ENCODE measurements at regions not wholly inside any gene's neighbourhood (a gene's known extent, or its start where the extent isn't known, plus 50 kb on each side); places are given as distances from the start of the nearest gene placed in this dataset.

DNA sequence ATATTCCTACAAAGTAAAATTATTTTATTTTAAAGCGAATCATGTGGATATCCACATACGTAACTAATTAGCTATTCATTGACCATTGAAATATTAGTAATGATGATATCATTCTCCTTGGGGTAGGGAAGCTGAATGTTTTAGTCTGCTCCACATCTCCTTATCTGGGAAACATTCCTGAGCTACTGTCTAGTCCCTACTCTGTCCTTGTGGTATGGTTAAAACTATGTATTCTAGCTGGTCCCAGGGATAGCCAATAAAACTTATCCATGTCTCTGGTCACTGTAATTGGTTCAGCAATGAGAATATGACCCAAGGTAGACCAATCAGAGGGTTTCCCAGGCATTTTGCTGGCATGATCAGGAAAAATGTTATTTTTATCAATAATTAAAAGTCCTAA is 76.0 kb upstream of the DAP start:
- Histone ChIP-seq H3K27me3 (replicated peaks; ENCODE audit: insufficient read depth, low read length) (no peaks in the 10 kb centered on the region), H3K36me3 (replicated peaks; ENCODE audit: insufficient read depth, low read length) (no peaks in the 10 kb centered on the region), H3K9me3 (replicated peaks; ENCODE audit: insufficient read depth, low read length) (no peaks in the 10 kb centered on the region), H3K4me1 (ENCODE audit: low read length) (no peaks in the 10 kb centered on the region), H3K9me2 (replicated peaks; ENCODE audit: insufficient read depth, low read length) (no peaks in the 10 kb centered on the region), H3K4me2 (ENCODE audit: low read depth, low read length) (no peak overlapping the region), H2AFZ (ENCODE audit: low read length) (no peak overlapping the region), H3K27ac (ENCODE audit: low read length) (no peak overlapping the region), H3K79me2 (ENCODE audit: low read length) (no peaks in the 10 kb centered on the region), H3K9ac (ENCODE audit: low read length) (no peak overlapping the region), H3K4me3 (ENCODE audit: low read length) (no peak overlapping the region), H4K20me1 (ENCODE audit: insufficient read depth, low read length) (no peaks in the 10 kb centered on the region), H3F3A (ENCODE audit: insufficient read depth, low read length) (no peaks in the 10 kb centered on the region)
- TF ChIP-seq, protein P1, sequence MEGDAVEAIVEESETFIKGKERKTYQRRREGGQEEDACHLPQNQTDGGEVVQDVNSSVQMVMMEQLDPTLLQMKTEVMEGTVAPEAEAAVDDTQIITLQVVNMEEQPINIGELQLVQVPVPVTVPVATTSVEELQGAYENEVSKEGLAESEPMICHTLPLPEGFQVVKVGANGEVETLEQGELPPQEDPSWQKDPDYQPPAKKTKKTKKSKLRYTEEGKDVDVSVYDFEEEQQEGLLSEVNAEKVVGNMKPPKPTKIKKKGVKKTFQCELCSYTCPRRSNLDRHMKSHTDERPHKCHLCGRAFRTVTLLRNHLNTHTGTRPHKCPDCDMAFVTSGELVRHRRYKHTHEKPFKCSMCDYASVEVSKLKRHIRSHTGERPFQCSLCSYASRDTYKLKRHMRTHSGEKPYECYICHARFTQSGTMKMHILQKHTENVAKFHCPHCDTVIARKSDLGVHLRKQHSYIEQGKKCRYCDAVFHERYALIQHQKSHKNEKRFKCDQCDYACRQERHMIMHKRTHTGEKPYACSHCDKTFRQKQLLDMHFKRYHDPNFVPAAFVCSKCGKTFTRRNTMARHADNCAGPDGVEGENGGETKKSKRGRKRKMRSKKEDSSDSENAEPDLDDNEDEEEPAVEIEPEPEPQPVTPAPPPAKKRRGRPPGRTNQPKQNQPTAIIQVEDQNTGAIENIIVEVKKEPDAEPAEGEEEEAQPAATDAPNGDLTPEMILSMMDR (IDR thresholded peaks at IDR 0.05; ENCODE audit: low read length) = no peak
- TF ChIP-seq EZH2 (optimal IDR thresholded peaks at IDR 0.05; ENCODE audit: low read depth, low read length) (no peak), EZH2phosphoT487 (IDR thresholded peaks at IDR 0.05; ENCODE audit: low read length) (no peak)
- DNase-seq = no peak

DNA sequence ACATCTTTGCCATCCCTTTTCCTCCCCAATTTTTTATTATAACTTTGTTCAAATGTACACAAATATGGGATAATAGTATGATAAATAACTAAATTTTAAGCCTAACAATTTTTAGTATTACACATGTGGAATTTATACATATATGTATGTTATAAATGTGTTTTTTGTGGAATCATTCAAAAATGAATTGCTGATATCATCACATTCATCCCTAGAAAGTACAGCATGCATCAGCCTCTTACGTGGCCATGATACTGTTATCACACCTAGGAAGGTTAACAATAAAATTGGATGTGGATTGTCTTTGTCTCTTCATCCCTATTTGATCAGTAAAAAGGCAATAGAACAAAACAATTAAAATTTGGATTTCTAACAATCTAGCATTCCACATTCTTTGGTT is 73.7 kb upstream of the DAP start:
- H3K79me2 ChIP-seq (ENCODE audit: low read length) = no peaks in the 10 kb centered on the region
- H2AFZ ChIP-seq (ENCODE audit: low read length) = no peak overlapping the region
- no peaks in the 10 kb centered on the region for H3F3A ChIP-seq (ENCODE audit: insufficient read depth, low read length)
- no peaks in the 10 kb centered on the region for H4K20me1 ChIP-seq (ENCODE audit: insufficient read depth, low read length)
- no peaks in the 10 kb centered on the region for H3K27me3 ChIP-seq (replicated peaks; ENCODE audit: insufficient read depth, low read length)
- DNase-seq = no peak
- no peak overlapping the region for H3K4me2 ChIP-seq (ENCODE audit: low read depth, low read length)
- no peak overlapping the region for H3K9ac ChIP-seq (ENCODE audit: low read length)
- H3K27ac ChIP-seq (ENCODE audit: low read length) = no peak overlapping the region
- TF ChIP-seq EZH2 (optimal IDR thresholded peaks at IDR 0.05; ENCODE audit: low read depth, low read length) (no peak), EZH2phosphoT487 (IDR thresholded peaks at IDR 0.05; ENCODE audit: low read length) (no peak)
- TF ChIP-seq, protein P1 (IDR thresholded peaks at IDR 0.05; ENCODE audit: low read length) = no peak
- no peaks in the 10 kb centered on the region for H3K4me1 ChIP-seq (ENCODE audit: low read length)
- no peak overlapping the region for H3K4me3 ChIP-seq (ENCODE audit: low read length)
- H3K36me3 ChIP-seq (replicated peaks; ENCODE audit: insufficient read depth, low read length) = no peaks in the 10 kb centered on the region
- no peaks in the 10 kb centered on the region for H3K9me2 ChIP-seq (replicated peaks; ENCODE audit: insufficient read depth, low read length)
- no peaks in the 10 kb centered on the region for H3K9me3 ChIP-seq (replicated peaks; ENCODE audit: insufficient read depth, low read length)

GRCh38 chr5:10832987-10833386 is 72.0 kb upstream of the DAP start:
- no peaks in the 10 kb centered on the region for H4K20me1 ChIP-seq (ENCODE audit: insufficient read depth, low read length)
- no peaks in the 10 kb centered on the region for H3K9me2 ChIP-seq (replicated peaks; ENCODE audit: insufficient read depth, low read length)
- no peaks in the 10 kb centered on the region for H3K36me3 ChIP-seq (replicated peaks; ENCODE audit: insufficient read depth, low read length)
- no peak overlapping the region for H3K4me2 ChIP-seq (ENCODE audit: low read depth, low read length)
- no peak overlapping the region for H3K9ac ChIP-seq (ENCODE audit: low read length)
- H3K79me2 ChIP-seq (ENCODE audit: low read length) = no peaks in the 10 kb centered on the region
- no peak overlapping the region for H3K27ac ChIP-seq (ENCODE audit: low read length)
- no peak for DNase-seq
- H3K4me3 ChIP-seq (ENCODE audit: low read length) = no peak overlapping the region
- no peaks in the 10 kb centered on the region for H3K9me3 ChIP-seq (replicated peaks; ENCODE audit: insufficient read depth, low read length)
- TF ChIP-seq EZH2phosphoT487 (IDR thresholded peaks at IDR 0.05; ENCODE audit: low read length) (no peak), EZH2 (optimal IDR thresholded peaks at IDR 0.05; ENCODE audit: low read depth, low read length) (no peak)
- TF ChIP-seq, protein P1 (IDR thresholded peaks at IDR 0.05; ENCODE audit: low read length) = no peak
- H3K27me3 ChIP-seq (replicated peaks; ENCODE audit: insufficient read depth, low read length) = no peaks in the 10 kb centered on the region
- no peaks in the 10 kb centered on the region for H3F3A ChIP-seq (ENCODE audit: insufficient read depth, low read length)
- H2AFZ ChIP-seq (ENCODE audit: low read length) = no peak overlapping the region
- no peaks in the 10 kb centered on the region for H3K4me1 ChIP-seq (ENCODE audit: low read length)

All from MM.1S (cell line).